GM19023 (cell line): ENCODE measurements at regions not wholly inside any gene's neighbourhood (a gene's known extent, or its start where the extent isn't known, plus 50 kb on each side); places are given as distances from the start of the nearest gene placed in this dataset.
"Not testable (repeated sequence)": the region's sequence is repeated elsewhere in the genome, so short reads cannot be mapped to it uniquely, and the experiment has no call there.

Source experiments
- ATAC-seq: cut with Tn5 transposase; IDR thresholded peaks from one replicate; pipeline ENCODE4 v1.9.1; 2021; ENCODE audit warnings: mild to moderate bottlenecking, moderate library complexity; ENCODE audit not compliant: unreplicated experiment

- ATAC-seq = no peak
Observed at GRCh38 chr5:162603443-162604070, 536.0 kb downstream of the GABRG2 start.

GRCh38 chr5:162607879-162608278, 540.3 kb downstream of the GABRG2 start:
- ATAC-seq = no peak

GRCh38 chr5:162621726-162622263, 554.2 kb downstream of the GABRG2 start:
- ATAC-seq = not testable (repeated sequence)

DNA sequence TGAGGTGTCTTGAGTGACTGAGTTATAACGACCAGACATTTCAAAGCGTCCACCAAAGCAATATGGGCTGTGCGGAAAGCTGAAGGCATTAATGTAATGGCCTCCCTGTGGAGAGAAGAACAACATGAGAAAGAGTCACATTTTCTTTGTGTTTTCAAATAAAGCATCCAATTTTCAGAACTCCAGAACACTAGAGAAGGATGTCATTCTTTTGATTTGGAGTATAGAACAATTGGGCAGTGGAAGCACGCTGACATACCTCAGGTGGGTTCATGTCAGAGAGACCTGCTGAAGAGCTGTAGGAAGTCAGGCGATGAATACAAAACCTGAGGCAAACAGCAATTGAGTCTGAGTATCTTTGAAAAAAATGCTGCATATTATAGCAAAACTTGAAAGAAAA, 556.5 kb downstream of the GABRG2 start:
- ATAC-seq = no peak

DNA sequence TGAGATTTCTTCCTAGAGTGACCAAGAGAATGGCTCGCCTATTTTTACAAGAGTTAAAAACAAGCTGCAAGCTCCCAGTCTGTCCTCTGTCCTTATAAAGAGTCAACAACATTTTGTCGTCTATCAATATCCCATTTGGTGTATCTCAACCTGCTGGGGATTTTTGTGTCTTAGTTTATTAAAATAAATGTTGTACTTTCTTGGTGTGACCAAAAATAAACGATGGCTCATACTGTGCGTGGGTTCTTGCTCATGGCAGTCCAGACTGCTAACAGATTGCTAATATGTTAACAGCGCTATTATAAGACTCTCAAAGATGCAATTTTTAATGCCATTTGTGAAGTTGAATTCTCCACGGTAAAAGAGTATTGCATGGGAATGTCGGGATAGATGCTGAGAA, 569.9 kb downstream of the GABRG2 start:
- ATAC-seq = no peak

- no peak for ATAC-seq
Observed at GRCh38 chr5:162638849-162639248, 571.3 kb downstream of the GABRG2 start.

DNA sequence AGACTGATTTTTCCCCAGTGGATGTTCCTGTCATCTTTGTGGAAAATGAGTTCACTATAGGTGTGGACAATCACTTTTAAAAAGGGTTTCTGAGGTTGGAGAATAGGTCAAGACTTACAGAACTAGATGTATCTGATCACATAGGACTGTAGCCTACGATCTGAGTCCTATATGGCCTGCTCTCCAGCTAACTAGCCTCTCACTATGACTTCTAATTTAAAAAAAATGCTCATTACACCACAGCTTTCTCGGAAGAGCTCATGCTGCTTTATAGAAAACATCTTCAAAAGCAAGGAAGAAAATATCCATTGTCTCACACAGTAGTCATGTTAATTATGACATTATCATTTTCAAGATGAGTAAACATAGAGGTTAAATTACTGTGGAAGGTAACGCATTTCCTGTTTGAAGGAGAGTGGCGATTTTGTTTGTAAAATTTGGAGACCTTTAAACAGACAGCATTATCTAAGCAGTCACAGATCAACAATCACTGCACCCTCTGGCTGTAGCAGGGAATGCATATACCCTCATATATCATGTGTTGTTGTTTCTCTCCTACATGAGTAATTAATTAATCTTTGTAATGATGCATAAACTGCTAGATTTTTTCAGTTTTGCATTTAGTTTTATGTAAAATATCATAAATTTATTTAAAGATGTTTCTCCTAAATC, 573.7 kb downstream of the GABRG2 start:
- ATAC-seq = no peak

- no peak for ATAC-seq
Observed at GRCh38 chr5:162654661-162655405, 587.3 kb downstream of the GABRG2 start.

DNA sequence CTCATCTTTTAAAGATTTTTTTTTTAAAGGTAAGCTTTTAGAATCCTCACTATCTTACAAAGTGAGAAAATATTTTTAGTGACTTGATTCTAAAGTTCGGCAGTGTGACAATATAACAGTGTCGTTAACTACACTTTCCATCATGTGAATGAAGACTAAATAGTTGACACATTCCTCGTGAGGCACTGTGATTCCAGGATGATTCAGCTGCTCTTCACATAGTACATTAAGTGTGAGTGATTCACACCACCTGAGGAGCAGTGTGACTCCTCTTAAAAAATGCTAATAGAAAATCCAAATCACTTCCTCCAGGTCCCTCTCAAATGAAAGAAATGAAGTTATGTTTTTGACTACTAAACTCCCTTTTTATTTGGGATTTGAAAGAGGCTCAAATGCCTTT, 589.5 kb downstream of the GABRG2 start:
- ATAC-seq = no peak

DNA sequence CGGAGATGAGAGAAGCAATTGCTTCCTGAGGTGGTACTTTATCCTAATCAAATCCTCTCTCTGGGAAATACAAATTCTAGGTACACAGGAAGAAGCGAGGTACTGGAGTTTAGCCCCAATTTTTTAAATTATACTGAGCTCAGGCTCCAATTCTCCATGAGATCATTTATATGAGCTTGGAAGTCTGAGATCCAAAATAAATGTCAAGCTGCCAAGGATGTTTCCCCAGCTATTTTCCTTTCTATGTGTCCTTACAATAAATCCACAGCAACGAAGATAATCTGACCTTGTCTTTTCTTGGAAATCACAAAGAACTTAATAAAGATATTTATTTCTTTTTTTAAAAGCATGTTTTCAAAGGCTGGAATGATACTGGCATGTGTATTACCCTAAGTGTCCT, 597.3 kb downstream of the GABRG2 start:
- ATAC-seq = no peak

DNA sequence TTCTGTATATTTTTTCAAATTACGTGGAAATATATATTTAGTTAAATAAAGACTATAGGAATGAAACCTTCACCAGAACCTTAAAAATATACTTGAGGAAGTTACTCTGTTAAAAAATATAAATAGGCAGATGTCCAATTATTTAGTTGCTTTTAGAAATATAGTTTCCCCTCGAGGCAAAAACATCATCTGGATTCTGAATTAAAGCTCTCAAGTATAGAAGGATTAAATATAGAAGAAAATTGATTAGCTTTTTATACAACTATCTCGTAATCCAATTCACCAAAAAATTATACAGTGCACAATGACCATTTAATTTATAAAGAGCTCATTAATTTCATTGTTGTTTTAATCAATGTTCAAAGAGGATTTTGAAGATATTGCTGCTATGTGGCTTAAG, 601.4 kb downstream of the GABRG2 start:
- no peak for ATAC-seq

- ATAC-seq = no peak
Observed at GRCh38 chr5:162672061-162672460, 604.5 kb downstream of the GABRG2 start.

DNA sequence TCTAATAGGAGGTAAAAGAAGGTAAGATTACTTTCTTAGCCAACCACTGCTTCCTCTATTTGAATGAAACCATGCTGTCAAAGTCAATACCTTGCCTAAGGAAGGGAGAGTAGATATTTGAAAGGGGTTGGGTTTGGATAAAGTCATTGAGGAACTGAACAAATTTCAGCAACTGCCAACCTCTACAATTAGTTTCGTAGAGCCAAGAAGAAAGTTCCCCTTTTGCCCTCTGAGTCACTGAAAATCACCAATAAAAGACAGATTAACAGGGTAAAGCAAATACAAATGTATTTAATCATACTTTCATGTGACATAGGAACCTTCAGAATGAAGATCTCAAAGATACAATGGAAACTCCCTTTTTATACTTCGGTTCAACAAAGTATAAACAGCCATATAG, 615.7 kb downstream of the GABRG2 start:
- ATAC-seq = no peak

- no peak for ATAC-seq
Observed at GRCh38 chr5:162684145-162684544, 616.6 kb downstream of the GABRG2 start.

GRCh38 chr5:162685302-162685701, 617.7 kb downstream of the GABRG2 start:
- no peak for ATAC-seq

GRCh38 chr5:162696272-162696671, 628.7 kb downstream of the GABRG2 start:
- not testable (repeated sequence) for ATAC-seq

GRCh38 chr5:162699361-162699760, 631.8 kb downstream of the GABRG2 start:
- no peak for ATAC-seq

GRCh38 chr5:162703914-162704313, 636.3 kb downstream of the GABRG2 start:
- ATAC-seq = no peak

DNA sequence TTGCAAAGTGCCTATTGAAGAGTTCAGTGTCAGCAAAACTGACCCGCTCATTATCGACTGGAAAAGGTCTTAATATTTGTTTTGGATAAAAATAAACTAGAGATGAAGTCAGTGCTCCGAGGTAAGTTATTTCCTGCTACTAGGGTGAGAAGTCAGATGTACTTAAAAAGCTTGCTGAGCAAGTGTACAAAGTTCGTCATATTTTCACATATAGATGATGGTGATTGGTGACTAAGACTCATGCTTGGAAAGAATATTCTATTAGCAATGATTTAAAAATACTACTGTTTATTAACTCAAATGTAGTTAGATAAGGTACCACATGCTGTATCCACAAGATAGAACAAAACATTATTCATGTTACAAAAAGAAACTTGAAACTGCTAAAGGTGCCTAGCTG, 643.7 kb downstream of the GABRG2 start:
- ATAC-seq = no peak

DNA sequence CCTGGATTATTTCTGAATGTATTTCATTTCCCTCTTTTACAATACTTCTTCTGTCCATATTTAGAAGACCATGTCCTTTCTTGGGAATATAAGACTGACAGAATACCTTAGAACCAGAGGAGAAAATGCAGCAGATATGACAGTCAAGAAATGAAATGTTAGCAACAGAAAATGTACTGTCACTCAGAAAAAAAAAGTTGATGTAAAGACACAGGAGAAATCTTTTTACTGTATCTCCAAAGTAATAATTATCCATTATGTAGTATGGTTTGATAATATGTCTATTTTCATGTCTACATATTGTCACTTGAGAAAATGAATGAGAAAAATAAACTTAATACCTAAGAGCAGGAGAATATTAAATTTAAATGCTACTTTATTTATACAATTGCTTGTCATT, 652.1 kb downstream of the GABRG2 start:
- ATAC-seq = no peak

DNA sequence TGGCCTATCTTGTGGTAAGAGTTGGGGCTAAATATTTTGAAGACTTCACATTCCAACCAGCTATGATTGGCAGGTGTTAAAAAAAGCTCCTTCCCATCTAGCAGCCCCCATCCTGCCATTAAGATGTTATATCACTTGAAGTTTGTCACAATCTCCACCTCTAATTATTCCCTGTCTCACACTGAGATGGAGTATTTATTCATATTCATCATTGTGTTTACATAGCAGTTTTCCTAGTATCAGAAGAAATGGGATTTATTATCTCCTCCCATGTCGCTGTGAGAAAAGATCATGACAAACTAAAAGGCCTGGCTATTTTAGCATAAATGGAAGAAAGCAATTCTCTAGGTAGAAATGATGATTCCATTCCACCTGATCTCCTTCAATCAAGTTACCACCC, 653.6 kb downstream of the GABRG2 start:
- no peak for ATAC-seq

- ATAC-seq = no peak
Observed at GRCh38 chr5:162752612-162753011, 684.8 kb upstream of the CCNG1 start.
